ENCODE measurements at regions not wholly inside any gene's neighbourhood (a gene's known extent, or its start where the extent isn't known, plus 50 kb on each side); places are given as distances from the start of the nearest gene placed in this dataset.

DNA sequence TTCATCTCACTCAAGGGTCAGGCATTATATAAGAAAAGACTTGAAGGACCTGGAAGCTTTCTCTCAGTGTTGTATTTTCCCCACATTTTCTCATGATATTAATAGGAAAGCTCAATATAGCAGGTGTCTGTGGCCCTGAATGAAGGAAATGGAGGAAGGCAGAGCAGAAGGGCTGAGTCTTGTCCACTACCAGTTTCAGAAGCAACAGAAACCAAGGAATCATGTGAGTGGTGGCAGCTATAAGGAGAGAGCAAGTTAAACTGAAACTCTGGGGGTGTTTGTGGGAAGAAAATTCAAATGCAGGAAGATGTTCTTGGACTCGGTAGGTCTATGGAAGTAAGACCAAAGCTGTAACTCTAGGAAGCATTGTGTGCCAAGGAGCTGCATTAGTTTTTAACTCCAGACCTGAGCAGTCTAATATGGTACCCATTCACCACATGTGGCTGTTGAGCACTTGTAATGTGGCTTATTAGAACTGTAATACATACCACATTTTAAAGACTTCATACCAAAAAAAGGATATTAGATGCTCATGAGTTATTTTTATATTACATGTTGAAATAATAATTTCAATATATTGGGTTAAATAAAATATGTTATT is 278.8 kb upstream of the GADL1 start:
- TF ChIP-seq, protein P1, sequence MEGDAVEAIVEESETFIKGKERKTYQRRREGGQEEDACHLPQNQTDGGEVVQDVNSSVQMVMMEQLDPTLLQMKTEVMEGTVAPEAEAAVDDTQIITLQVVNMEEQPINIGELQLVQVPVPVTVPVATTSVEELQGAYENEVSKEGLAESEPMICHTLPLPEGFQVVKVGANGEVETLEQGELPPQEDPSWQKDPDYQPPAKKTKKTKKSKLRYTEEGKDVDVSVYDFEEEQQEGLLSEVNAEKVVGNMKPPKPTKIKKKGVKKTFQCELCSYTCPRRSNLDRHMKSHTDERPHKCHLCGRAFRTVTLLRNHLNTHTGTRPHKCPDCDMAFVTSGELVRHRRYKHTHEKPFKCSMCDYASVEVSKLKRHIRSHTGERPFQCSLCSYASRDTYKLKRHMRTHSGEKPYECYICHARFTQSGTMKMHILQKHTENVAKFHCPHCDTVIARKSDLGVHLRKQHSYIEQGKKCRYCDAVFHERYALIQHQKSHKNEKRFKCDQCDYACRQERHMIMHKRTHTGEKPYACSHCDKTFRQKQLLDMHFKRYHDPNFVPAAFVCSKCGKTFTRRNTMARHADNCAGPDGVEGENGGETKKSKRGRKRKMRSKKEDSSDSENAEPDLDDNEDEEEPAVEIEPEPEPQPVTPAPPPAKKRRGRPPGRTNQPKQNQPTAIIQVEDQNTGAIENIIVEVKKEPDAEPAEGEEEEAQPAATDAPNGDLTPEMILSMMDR (IDR thresholded peaks at IDR 0.05) = no peak
- no peak for TF ChIP-seq POLR2A (IDR thresholded peaks at IDR 0.05)
- no peak for TF ChIP-seq POLR2AphosphoS5 (IDR thresholded peaks at IDR 0.05)
- no peak for TF ChIP-seq EP300 (IDR thresholded peaks at IDR 0.05)

Data from stomach (tissue), 4 donors.